ENCODE measurements at regions not wholly inside any gene's neighbourhood (a gene's known extent, or its start where the extent isn't known, plus 50 kb on each side); places are given as distances from the start of the nearest gene placed in this dataset.
A peak's percentile ranks its signal among the peaks of the same experiment; 100 is the strongest.

DNA sequence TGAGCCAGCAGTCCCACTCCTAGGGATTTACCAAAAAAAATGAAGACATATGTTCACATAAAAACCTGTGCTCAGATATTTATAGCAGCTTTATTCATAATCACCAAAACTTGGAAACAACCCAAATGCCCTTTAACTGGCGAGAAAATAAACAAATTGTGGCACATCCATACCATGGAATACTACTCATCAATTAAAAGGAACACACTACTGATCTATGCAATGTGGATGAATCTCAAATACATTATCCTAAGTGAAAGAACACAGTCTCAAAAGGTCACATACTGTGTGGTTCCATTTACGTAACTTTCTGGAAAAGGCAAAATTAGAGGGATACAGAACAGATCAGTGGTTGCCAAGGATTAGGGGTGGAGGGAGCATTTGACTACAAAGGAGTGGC lies 394.5 kb downstream of the SHQ1 start:
- no peak for DNase-seq

DNA sequence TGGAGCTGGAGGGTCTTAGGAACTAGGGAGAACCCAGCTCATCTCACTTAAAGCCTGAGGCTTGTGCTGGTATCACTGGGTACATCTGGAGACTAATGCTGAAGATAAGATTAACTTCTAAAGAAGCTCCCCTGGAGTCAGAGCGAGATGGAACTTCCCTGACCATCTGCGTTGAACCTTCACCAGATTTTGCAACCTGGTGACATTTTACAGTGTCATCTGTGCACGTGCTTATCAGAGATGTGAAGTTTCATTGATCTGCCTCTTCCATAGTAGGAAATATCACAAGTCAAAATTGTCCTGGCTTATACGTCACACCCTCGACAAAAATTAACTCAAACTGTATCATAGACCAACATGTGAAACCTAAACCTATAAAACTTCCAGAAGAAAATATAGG lies 395.5 kb downstream of the SHQ1 start:
- no peak for DNase-seq

DNA sequence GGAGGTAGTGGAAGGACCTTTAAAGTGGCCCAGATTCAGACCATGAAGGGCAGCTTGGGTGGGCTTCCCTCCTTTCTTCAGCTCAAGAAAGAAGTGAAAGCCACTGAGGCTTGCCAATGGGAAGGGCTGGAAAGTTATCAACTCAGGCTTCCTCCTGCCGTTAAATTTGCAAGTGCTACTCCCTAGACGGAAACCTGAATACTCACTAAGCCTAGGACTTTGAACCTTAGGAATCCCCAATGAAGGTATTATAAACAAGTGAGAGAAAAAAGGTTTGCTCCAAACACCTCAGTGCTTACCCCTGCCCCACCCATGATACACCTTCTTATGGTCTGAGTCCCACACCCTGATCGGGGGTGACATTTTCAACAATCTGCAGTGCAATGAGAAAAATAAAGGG lies 396.4 kb downstream of the SHQ1 start:
- no peak for DNase-seq

DNA sequence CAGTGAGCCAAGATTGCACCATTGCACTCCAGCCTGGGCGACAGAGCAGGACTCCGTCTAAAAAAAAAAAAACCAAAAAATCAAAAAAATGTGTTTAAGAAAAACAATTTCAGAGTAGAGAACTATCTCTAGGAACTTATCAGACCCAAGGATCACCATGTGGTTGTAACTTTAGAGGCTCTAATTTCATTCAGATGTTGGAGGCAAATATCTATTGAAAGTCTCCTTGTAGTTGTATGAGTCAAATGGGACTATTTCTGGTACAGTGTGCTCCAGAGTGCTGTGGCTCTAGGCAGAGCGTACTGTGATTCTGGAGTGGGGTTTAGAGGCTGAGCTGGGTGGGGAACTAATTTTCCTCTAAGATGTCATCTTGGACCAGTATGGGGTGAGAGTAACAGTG lies 398.7 kb downstream of the SHQ1 start:
- no peak for DNase-seq

DNA sequence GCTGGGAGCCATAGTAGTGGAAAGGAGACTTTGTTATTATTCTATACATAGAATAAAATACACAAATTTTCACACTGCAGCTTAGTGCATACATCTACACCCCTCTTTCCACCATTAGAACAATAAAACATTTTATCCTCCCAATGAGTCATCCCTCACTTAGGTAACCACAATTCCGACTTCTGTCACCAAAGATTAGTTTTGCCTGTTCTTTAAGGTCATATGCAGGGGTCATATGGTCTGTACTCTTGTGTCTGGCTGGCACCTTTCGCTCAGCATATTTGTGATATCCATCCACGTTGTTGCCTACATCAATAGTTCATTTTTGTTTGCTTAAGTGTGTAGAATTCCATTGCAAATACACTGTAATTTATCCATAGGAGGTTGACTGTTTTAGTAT lies 399.4 kb downstream of the SHQ1 start:
- DNase-seq = no peak

DNA sequence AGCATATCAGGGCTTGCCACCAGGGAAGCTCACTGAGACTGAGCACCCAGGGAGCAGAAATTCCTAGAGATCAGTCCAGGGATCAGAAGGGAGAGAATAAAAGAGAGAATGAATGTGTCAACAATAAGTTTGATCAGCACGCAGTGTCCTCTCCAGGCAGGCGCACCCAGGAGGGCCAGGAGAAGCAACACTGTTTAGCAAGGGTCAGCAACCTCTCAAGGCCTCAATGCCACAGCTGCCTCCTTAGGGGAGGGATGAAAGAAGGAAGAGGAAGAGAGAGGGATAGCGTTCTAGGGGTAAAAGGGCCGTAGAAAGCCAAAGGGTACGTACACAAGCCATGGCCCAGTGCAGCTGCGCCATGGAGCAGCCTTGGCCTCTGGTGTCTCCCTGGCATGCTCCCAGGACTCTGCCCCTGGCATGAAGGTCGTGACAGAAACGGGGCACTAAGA lies 399.8 kb downstream of the SHQ1 start:
- no peak for DNase-seq

DNA sequence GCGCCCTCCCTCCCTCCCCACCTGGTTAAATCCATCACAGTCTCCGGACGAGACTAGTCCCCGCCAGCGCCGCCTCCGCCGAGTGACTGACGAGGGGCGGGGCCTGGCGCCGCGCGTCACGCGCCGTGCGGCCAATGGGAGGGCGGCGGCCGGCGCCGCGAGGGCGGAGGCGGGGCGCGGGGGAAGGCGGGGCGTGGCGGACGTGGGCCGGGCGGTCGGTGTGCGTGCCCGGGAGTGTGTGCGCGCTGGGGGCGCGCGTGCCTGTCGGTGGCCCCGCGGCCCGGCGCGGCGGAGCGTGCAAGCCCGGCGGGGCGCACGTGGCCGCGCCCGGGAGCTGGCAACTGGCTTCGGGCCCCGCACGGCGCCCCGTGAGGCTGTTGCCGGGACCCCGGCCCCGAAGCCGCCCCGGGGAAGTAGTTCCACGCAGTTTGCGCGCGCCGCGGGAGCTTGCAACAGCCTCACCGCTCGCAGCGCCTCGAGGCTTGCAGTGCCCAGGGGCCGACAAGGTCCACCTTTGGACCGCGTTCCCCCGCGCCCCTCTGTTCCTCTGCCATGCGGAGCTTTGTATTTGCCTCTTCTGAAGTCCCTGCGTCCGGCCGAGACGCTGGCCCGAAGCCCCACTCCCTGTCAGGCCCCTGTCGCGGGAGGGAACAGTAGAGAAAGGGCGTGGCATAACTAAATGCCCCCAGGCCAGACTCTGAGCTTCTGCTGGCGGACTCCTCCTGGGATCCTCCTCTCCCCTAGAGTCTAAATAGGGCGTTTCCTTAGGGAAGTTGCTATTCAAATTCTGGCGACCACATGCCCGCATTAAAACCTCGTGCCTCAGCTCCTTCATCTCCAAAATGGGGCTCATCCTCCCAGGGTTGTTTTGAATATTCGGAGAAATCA lies 400.9 kb downstream of the SHQ1 start:
- DNase-seq = peak; percentile 93

DNA sequence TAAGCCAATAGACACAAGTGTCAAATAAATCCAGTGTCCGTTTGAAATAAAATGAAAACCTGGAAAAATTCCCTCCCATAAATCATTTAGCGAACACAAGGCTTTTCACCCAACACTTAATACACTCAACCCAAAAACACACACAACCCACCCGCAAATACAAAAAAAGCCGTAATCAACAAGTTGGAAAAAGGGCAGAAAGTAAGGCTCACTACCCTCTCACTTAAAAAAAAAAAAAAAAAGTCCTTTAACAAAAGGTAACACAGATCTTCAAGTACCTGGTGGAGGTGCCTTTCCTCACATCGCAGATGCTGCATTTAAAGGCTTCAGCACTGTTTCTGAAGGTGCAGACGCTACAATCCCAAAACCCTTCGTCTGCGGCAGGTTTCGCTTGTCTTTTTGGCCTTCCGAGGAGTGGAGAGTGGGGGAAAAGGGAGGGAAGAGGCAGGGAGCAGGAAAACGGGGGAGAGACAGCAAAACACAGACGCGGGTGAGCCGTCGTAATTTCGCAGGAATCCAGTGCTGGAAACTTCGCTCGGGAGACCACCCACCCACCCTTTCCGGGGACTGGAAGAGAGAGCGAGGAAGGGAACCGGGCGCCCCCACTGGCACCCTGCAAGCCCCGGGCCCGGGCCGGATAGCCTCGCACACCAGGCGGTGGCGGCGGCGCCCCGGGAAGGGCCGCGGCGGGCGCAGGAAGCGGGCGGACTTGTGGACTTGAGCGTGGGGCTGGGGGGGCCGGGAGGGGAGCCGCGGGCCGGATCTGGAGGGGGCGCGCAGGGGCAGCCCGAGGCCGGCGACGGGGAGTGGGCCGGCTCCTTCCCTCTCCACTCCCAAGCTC lies 401.8 kb downstream of the SHQ1 start, which contains the start of gene RYBP:
Gene RYBP (minus strand): TSS at position 404 of the 841 bp plus-strand sequence.
- peak; percentile 20 for DNase-seq

DNA sequence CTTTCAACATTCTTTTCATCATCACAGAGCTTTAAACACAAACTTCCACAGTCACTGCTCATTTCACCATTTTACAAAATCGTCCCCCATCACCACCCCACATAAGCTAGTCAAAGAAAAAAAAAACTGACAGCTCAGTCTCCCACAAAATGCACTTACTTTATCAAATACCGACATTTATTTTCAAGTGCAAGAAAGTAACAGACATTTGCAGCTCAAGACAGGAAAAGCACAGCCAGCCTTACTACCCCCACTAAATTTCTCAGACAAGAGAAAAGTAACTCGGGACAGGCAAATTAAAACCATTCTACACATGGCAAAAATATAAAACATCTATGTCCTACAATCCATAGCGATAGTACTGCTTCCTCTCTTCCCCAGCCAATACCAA lies 402.4 kb downstream of the SHQ1 start:
- DNase-seq = no peak

DNA sequence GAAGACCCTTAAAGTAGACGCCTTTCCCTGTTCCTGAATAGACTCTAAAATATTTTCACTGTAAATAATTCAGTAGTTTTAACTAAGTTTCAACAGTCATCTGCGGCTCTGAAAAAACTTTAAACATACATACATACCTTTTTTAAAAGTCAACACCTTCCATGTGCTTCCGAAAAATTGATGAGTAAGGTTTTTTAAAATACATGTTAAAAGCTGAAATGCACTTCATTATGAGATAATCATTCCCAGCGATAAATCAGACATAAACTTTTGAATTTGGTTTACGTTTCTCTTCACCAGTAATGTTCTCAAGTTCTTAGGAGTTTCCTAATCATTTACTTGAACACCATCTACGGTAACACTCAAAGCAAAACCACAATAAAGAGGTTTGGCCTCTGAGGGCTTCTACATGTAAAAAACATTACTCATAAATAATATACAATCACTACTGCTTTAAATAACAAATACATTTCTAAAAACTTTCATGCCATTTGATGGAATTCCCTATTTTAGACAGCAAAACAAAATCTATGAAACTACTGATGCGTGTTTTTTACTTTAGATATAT lies 403.5 kb downstream of the SHQ1 start:
- no peak for DNase-seq

DNA sequence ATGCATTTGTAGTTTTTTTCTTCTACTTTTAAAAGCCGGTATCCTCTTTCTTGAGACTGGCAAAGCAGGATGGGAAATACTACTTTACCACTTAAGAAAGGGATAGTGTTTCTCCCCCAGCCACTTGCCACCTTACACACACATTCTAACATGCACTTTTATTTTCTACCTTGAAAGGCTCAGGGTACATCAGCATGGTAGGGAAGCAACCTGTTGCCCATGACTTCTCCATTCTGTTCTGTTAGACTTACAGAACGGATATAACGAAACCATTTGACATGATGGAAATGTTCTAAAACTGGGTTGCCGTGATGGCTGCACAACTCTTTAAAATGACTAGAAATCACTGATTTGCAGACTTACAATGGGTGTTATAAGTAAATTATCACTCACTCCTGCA lies 405.5 kb downstream of the SHQ1 start:
- no peak for DNase-seq

DNA sequence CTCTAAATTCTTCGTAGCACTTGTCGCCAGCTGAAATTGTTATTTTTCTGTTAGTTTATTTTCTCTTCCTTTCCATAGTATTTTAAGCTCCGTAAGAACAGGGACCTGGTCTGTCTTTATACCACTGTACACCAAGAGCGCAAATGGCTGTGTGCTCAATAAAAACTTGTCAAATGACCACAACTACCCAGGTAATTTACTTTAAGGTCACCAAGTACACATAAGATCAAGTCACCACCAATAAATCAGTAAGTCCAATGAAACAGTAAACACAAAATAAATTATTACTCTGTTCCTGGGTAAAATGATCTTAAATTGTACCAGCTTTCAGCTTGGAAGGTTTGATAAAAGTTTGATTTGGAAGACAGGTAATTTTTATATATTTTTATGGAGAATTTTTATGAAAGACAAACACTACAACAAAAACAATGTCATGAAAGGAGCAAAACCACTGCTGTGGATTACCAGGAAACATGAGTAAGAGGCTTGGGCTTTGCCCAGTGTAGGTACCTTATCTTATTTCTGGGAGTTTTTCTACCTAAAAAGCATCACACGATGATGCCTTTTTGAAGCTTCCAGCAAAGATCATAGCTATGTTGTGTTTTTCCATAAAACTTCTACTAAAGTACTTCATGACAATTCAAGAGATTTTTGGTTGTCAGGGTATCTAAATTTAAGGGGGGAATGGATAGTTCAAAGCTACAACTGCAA lies 406.8 kb downstream of the SHQ1 start:
- DNase-seq = no peak

DNA sequence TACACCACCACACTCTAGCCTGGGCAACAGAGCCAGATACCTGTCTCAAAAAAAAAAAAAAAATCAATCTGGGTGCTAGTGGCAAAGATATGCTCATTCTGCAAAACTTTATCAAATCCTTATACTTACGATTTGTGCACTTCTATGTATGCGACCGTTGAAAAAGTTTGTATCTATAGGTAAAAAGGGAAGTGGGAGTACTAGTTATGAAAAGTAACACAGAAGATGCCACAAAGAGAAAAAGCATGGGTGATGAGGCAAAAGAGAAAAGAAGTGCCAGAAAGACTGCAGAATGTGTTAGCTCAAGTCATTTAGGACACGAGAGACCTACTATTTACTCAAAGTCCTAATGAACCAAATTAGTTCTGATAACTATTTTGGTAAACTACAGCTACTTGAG lies 407.8 kb downstream of the SHQ1 start:
- no peak for DNase-seq

DNA sequence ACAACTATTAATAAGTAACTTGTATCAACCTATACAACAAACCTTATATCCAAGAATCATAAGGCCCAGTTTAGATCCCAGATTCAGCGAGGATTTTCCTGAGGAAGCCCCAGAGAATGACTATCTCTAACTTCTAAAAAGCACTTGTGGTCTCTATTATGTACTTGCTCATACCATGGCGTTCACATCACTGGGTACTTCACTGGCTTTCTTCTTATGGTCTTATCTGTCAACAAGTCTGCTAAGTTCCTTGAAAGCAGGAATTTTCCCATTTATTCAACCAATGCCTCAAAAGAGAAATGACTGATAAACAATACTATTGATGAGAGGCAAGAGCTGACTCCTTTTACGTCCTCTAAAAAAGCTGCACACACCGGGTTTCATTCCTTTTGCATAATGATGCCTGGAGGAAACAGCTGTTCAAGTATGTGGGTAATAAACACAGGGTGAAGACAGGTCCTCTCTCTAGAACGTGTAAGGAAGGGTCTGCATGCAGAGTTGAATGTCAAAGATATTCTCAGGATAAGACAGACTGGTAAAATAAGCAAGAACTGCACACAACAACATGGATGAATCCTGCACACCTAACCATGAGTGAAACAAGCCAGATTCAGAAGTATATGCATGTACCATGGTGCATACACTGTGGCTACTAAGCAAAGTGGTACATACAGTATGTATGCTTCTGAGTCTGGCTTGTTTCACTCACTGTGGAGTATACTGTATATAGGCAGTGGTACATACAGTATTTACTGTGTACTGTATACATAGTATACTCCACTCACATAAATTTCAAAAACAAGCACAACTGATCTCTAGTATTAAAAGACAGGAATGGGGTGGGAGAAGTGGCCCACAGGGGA lies 408.7 kb downstream of the SHQ1 start:
- DNase-seq = no peak

DNA sequence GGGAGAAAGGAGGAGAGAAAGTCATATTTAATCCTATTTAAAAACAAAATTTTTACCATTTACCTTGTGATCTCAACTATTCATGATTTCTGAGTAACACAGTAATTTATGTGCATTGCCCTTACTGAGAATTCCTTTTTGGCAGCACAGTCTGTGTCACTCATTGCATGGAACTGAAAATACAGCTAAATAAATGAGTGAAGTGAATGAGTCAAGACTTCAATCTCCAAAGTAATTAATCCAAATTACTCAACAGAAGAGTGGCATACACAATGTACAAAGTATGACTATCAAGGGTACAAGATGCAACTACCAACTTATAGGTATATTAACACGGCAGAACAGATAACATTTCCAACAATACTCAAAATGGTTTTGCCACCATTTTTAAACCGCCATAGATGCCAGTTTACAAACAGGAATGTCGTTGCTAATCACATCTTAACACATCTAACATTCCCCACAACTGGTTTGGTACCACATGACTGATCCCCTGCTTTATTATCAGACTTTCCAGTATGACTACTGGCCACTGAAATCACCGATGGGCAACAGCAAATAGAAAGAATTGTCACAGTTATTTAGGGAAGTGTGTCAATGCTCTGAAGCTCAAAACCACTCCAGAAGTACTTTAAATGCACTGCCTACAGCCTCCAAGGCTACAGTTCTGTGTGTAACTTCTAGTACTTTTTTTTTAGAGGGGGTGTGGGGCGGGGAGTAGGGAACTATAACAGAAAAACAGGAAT lies 410.4 kb downstream of the SHQ1 start:
- no peak for DNase-seq

DNA sequence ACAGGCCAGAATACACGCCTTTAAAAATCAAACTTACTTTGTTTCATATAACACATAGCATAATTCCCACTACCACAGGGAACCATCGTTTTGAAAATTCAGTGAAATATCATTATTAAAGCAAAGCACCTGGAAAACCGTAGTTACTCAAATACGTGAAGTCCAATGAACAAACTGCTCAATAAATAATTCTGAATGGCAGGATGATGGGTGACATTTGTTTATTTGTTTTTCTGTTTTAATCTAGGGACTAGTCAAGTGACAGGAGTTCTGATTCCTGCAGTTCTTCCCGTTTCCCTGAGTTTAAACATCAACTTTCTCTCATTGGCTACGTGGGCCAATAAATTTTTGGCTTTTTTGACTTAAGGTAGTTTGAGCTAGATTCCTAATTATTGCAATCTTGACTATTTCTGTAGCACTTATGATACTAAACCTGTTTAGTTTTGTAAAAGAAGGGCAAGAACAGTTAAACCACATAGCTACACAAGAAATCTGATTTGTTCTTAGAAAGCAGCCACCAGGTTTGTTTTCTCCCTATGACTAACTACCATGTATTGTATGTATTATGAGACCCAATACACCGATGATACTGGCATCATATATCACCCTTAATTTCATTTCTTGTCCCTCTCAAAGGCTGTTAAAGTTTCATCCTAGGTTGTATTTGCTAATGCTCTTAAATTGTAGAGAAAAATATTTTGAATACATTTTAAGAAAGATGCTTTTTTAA lies 411.2 kb downstream of the SHQ1 start:
- DNase-seq = no peak

DNA sequence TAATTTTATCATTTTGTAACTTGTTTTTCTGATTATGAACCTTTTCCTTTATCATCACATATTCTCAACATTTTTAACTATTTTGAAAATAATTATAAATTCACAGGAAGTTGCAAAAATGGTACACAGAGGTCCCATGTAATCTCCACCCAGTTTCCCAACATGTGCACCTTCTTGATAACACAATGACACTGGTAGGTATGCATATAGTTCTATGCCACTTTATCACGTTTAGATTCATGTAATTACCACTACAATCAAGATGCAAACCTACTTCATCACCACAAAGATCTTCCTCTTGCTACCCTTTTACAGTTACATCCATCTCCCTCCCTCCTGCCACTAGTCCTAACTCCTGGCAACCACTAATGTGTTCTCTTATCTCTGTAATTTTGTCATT lies 413.9 kb downstream of the SHQ1 start:
- no peak for DNase-seq

DNA sequence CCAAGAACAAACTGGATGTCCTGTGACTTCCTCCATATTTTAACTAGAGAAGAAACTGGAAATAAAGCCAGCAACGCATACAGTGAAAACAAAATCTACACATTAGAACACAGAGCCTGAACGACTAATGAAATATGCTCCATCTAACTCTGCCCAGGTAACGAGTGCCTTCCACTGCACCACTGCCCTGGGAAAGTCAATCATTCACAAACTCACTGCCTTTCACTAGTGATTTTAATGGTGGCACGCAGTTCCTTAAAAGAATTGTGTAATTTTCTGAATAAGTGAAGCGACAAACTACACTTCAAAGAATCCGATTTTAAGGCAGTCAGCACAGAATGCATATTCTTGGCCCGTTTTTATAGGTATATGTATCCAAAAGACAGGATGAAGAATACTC lies 416.0 kb downstream of the SHQ1 start:
- no peak for DNase-seq

DNA sequence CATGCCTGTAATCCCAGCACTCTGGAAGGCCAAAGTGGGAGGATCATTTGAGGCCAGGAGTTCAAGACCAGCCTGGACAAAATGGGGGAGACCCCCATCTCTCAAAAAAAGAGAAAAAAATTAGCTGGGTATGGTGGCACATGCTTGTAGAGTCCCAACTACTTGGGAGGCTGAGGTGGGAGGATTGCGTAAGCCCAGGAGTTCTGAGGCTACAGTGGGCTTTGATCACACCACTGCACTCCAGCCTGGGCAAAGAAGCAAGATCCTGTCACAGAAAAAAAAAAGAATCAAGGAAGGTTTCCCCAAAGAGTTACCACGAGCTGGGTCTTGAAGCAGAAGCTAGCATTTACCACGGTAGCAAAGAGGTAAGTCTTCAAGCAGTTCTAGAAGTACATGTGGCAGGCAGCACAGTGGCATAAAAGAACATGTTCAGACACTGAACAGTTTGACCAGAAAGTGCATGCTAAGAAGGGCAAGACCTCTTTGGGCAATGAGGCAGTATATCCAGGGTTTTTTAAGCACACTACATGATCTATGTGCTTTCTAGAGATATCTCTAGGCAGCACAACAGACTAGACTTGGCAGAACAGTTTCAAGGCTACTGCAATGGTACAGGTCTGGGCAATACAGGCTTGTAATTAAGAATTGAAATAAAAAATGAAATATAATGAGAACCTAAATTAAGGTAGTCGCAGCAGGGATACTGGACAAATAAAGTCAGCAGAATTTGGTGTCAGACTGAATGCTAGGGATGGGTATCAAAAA lies 418.5 kb downstream of the SHQ1 start:
- DNase-seq = no peak

DNA sequence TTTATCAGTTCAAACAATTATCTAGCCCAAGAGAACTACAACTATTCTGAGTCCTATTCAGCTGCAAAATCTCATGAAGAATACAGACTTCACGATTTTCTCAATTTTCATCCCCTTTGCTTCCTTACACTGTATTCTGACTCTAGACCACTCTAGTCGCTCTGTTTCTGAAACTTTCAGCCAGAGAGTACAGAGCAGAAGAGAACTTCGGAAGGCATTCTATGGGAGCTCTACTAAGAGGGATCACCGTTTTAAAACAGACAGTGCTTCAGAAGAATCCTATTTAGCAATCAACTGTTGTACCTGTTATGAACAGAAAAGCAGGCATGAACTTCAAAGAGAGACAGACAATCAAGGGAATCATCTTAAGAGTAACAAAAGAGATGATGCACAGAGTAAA lies 419.4 kb downstream of the SHQ1 start:
- no peak for DNase-seq

Measured in activated CD4-positive, alpha-beta T cell treated with anti-CD3 and anti-CD28 coated beads, Interleukin-2, amount 50 U/mL, for 1 hour (primary cell).